Sigmoid colon (tissue), 6 donors: ENCODE measurements at regions not wholly inside any gene's neighbourhood (a gene's known extent, or its start where the extent isn't known, plus 50 kb on each side); places are given as distances from the start of the nearest gene placed in this dataset.

ENCODE experiments used
- DNase-seq: peaks from one replicate; pipeline ENCODE4 v3.0.0-alpha.2; 2019
- H3K27ac ChIP-seq, 4 donors: fragments of 200-600 bp; sonication (generic); one replicate each; pipeline ENCODE4 v1.5.1; 2016 to 2019; ENCODE audit warnings: mild to moderate bottlenecking in 1 of 4
- H3K27me3 ChIP-seq, 3 donors: fragments of 200-600 bp; sonication (generic); one replicate each; pipeline ENCODE4 v1.5.1; 2019; ENCODE audit warnings: mild to moderate bottlenecking in 1 of 3
- H3K36me3 ChIP-seq, 4 donors: fragments of 200-600 bp; sonication (generic); one replicate each; pipeline ENCODE4 v1.5.1; 2016 to 2019
- H3K4me1 ChIP-seq, 4 donors: fragments of 200-600 bp; sonication (generic); one replicate each; pipeline ENCODE4 v1.5.1; 2017 to 2019
- H3K4me3 ChIP-seq, 4 donors: fragments of 200-600 bp; sonication (generic); one replicate each; pipeline ENCODE4 v1.5.1; 2017 to 2019; ENCODE audit warnings: mild to moderate bottlenecking in 2 of 4, moderate library complexity in 1 of 4
- H3K9me3 ChIP-seq, 4 donors: fragments of 200-600 bp in 3 of 4; sonication (generic) in 3 of 4; one replicate each; pipeline versions ENCODE4 v1.5.1 to v1.6.1; 2013 to 2019
- EP300 ChIP-seq, 4 donors: sonication (generic); formaldehyde crosslinking; IDR thresholded peaks; one replicate each; pipeline ENCODE4 v1.6.1; 2017; ENCODE audit warnings: antibody characterized with exemption in 4 of 4
- POLR2A ChIP-seq, 2 donors: fragments of 450-650 bp; IDR thresholded peaks; one replicate each; pipeline ENCODE4 v1.6.1; 2016; ENCODE audit warnings: antibody characterized with exemption in 2 of 2, mild to moderate bottlenecking in 2 of 2, moderate library complexity in 2 of 2
- POLR2AphosphoS5 ChIP-seq, 4 donors: sonication (generic); formaldehyde crosslinking; IDR thresholded peaks; one replicate each; pipeline ENCODE4 v1.6.1; 2017; ENCODE audit warnings: antibody characterized with exemption in 4 of 4
- WGBS, 2 donors: extraction: QIAGEN DNeasy Blood & Tissue Kit; methylation state at CpG; one replicate each; pipeline ENCODE4 v1.1.7; 2013; 5-methylcytosine and 5-hydroxymethylcytosine counted together
- intact Hi-C: fragments of 100-400 bp; cut with DNase I; formaldehyde crosslinking; loops from one replicate; pipeline ENCODE4 v1.15.1; 2023
- TF ChIP-seq, protein P1 (sequence below), 4 experiments: fragments of 450-650 bp in 3 of 4; fragments of 200-600 bp in 1 of 4; IDR thresholded peaks; one replicate each; pipeline ENCODE4 v1.5.1; 2016 to 2019; ENCODE audit warnings: antibody characterized with exemption in 4 of 4, mild to moderate bottlenecking in 3 of 4, moderate library complexity in 2 of 4
- donor health status: healthy with polysubstance abuse.
- donor health status: healthy.

DNA sequence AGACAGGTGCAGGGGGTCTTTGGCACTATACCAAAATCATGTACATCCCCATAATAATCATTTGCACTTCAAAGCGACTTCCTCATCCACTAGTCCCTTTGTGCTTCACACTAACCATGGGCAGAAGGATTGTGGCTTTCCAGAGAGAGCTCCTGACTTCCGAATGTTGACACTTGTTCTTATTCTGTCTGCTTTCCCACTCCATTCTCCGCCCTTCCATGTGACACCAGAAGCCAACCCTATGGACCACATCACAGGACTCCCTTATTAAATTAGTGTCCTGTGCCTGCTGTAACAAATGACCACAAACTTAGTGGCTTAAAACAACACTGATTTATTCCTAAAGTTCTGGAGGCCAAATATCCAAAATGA is 91.6 kb downstream of the CMC2 start:
- peaks cover 0 to 3% (median 0%) of the 10 kb centered on the region in 4 donors for H3K9me3 ChIP-seq
- TF ChIP-seq, protein P1, sequence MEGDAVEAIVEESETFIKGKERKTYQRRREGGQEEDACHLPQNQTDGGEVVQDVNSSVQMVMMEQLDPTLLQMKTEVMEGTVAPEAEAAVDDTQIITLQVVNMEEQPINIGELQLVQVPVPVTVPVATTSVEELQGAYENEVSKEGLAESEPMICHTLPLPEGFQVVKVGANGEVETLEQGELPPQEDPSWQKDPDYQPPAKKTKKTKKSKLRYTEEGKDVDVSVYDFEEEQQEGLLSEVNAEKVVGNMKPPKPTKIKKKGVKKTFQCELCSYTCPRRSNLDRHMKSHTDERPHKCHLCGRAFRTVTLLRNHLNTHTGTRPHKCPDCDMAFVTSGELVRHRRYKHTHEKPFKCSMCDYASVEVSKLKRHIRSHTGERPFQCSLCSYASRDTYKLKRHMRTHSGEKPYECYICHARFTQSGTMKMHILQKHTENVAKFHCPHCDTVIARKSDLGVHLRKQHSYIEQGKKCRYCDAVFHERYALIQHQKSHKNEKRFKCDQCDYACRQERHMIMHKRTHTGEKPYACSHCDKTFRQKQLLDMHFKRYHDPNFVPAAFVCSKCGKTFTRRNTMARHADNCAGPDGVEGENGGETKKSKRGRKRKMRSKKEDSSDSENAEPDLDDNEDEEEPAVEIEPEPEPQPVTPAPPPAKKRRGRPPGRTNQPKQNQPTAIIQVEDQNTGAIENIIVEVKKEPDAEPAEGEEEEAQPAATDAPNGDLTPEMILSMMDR (IDR thresholded peaks at IDR 0.05) = no peak
- TF ChIP-seq POLR2AphosphoS5 (IDR thresholded peaks at IDR 0.05) (no peak), POLR2A (IDR thresholded peaks at IDR 0.05) (no peak), EP300 (IDR thresholded peaks at IDR 0.05) (no peak)
- H3K27me3 ChIP-seq = no peaks in the 10 kb centered on the region
- H3K4me1 ChIP-seq = no peaks in the 10 kb centered on the region
- H3K36me3 ChIP-seq = no peaks in the 10 kb centered on the region
- H3K4me3 ChIP-seq = no peak overlapping the region
- no peak overlapping the region for H3K27ac ChIP-seq
- intact Hi-C loops = no loop called here
- DNase-seq = no peak
- 88 to 92% methylated on average over 3 of the region's 3 CpGs for WGBS, 2 donors

DNA sequence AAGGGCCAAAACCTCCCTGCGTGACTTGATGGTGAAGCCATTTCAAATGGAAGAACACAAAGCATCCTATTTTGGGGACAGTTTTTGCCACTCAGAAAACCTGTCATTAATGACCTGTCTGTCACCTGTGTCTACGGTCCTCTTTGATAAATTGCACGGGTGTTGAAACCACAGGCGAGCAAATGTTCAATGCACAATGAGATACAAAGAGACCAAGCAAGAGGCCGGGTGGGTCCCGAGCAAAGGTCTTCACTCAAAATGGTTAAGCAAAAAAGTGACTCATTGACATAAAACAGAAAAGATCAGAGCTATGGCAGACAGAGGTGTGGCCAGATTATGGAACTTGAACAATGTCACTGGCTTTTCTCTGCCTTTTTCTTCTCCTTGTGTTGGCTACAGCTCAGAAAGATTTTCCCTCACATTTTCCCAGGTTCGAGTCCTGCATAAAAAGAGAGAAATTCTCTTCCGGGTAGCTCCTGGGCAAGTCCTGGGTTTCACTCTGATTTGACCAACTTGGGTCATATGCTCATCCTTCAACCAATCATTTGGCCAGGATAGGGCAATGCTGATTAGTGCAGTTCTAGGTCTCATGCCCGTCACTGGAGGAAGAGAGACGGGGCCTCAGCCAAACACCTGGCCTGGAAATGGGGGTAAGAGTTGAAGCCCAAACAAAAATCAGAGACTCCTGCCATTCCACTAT is 92.2 kb downstream of the CMC2 start:
- H3K9me3 ChIP-seq = peaks cover 0 to 3% (median 0%) of the 10 kb centered on the region in 4 donors
- intact Hi-C loops = no loop called here
- H3K27me3 ChIP-seq = no peaks in the 10 kb centered on the region
- H3K4me1 ChIP-seq = no peaks in the 10 kb centered on the region
- H3K4me3 ChIP-seq = no peak overlapping the region
- WGBS, 2 donors = 60 to 82% methylated on average over 10 of the region's 10 CpGs
- no peak for TF ChIP-seq POLR2A (IDR thresholded peaks at IDR 0.05)
- no peak for TF ChIP-seq POLR2AphosphoS5 (IDR thresholded peaks at IDR 0.05)
- TF ChIP-seq EP300 (IDR thresholded peaks at IDR 0.05) = no peak
- TF ChIP-seq, protein P1 (IDR thresholded peaks at IDR 0.05) = no peak
- DNase-seq = no peak
- H3K36me3 ChIP-seq = no peaks in the 10 kb centered on the region
- H3K27ac ChIP-seq = no peak overlapping the region

DNA sequence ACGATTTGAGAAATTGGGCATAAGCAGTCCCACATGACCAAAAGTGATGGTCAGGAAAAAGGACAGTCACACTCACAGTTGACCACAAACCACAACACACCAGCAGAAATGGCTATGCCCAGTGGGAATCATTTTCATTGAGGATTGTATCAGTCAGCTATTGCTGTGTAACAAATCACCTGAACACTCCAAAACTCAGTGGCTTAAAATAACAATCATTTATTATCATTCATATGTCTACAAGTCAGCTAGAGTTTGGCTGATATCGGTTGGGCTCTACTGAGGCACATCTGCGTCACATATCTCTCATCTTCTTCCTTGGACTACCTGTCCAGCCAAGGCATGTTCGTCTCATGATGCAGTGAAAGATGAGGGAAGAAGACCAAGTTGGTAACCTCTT is 93.3 kb downstream of the CMC2 start:
- 94 to 98% methylated on average over 4 of the region's 4 CpGs for WGBS, 2 donors
- no peak for TF ChIP-seq POLR2A (IDR thresholded peaks at IDR 0.05)
- TF ChIP-seq, protein P1 (IDR thresholded peaks at IDR 0.05) = no peak
- TF ChIP-seq POLR2AphosphoS5 (IDR thresholded peaks at IDR 0.05) = no peak
- no peak for TF ChIP-seq EP300 (IDR thresholded peaks at IDR 0.05)
- no peaks in the 10 kb centered on the region for H3K27me3 ChIP-seq
- DNase-seq = no peak
- intact Hi-C loops = no loop called here
- no peak overlapping the region for H3K27ac ChIP-seq
- H3K9me3 ChIP-seq = peaks cover 0 to 3% (median 0%) of the 10 kb centered on the region in 4 donors
- H3K4me3 ChIP-seq = no peak overlapping the region
- H3K36me3 ChIP-seq = no peaks in the 10 kb centered on the region
- no peaks in the 10 kb centered on the region for H3K4me1 ChIP-seq

DNA sequence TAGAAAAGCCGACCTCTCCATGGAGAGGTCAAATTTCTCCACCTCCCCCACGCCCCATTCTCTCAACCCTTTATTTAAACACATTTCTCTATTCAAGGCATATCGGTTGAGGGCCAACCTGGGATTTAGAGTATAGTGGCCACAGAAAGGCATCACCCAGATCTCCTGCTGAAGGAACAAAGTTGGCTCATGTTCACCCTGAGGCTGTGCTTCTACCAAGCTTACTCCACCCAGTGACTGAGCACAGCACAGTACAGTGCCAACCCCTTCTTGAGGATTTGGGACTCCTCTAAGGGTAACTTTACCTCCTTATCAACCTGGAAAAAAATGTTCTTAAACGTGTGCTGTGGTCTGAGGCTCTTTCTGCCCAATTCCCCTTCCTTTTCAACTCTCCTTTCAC is 94.0 kb downstream of the CMC2 start:
- intact Hi-C loops = no loop called here
- Histone ChIP-seq H3K4me1 (no peaks in the 10 kb centered on the region), H3K36me3 (no peaks in the 10 kb centered on the region), H3K9me3 (peaks cover 0 to 3% (median 0%) of the 10 kb centered on the region in 4 donors), H3K27ac (no peak overlapping the region), H3K27me3 (no peaks in the 10 kb centered on the region), H3K4me3 (no peak overlapping the region)
- no peak for TF ChIP-seq POLR2AphosphoS5 (IDR thresholded peaks at IDR 0.05)
- TF ChIP-seq POLR2A (IDR thresholded peaks at IDR 0.05) = no peak
- no peak for TF ChIP-seq EP300 (IDR thresholded peaks at IDR 0.05)
- TF ChIP-seq, protein P1 (IDR thresholded peaks at IDR 0.05) = no peak
- DNase-seq = no peak
- 85% methylated on average over 4 of the region's 4 CpGs for WGBS, 2 donors

DNA sequence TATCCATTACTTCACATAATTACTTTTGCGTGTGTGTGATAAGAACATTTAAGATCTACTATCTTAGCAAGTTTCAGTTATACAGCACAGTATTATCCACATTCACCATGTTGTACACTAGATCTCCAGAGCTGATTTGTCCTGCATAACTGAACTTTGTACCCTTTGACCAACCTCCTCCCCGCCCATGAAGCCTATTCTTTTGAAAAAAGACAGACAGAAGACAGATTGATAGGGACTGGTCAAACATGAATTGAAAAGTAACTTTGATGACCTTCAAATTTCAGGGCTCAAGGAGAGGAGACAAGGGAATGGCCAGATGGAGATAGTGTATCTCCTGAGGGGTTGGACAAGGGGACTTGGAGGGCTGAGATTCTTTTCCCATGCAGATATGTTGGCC is 96.3 kb downstream of the CMC2 start:
- WGBS, 2 donors = 14 to 74% methylated on average over 2 of the region's 2 CpGs
- intact Hi-C loops = no loop called here
- no peaks in the 10 kb centered on the region for H3K4me1 ChIP-seq
- H3K27me3 ChIP-seq = no peaks in the 10 kb centered on the region
- no peak overlapping the region for H3K4me3 ChIP-seq
- H3K9me3 ChIP-seq = peaks cover 0 to 3% (median 0%) of the 10 kb centered on the region in 4 donors
- TF ChIP-seq, protein P1 (IDR thresholded peaks at IDR 0.05) = no peak
- no peak for TF ChIP-seq POLR2A (IDR thresholded peaks at IDR 0.05)
- no peak for TF ChIP-seq EP300 (IDR thresholded peaks at IDR 0.05)
- no peak for TF ChIP-seq POLR2AphosphoS5 (IDR thresholded peaks at IDR 0.05)
- no peak overlapping the region for H3K27ac ChIP-seq
- H3K36me3 ChIP-seq = no peaks in the 10 kb centered on the region
- DNase-seq = no peak
